Hepatocyte (in vitro differentiated cells): ENCODE measurements at regions not wholly inside any gene's neighbourhood (a gene's known extent, or its start where the extent isn't known, plus 50 kb on each side); places are given as distances from the start of the nearest gene placed in this dataset.

ENCODE experiments used
- CTCF ChIP-seq: fragments of 200-600 bp; sonication (generic); IDR thresholded peaks from 2 replicates; pipeline ENCODE4 v1.5.1; 2016; ENCODE audit warnings: antibody characterized with exemption, mild to moderate bottlenecking; ENCODE audit not compliant: poor library complexity
- EZH2 ChIP-seq: fragments of 200-600 bp; sonication (generic); IDR thresholded peaks from 2 replicates; pipeline ENCODE4 v1.6.1; 2016; ENCODE audit warnings: antibody characterized with exemption, mild to moderate bottlenecking, borderline replicate concordance
- EZH2phosphoT487 ChIP-seq: fragments of 200-600 bp; sonication (generic); IDR thresholded peaks from one replicate; pipeline ENCODE4 v1.6.1; 2018; ENCODE audit warnings: antibody characterized with exemption, mild to moderate bottlenecking, low read depth, moderate library complexity; ENCODE audit not compliant: unreplicated experiment, severe bottlenecking

GRCh38 chr3:68363796-68364195 is 568.6 kb downstream of the TAFA4 start:
- TF ChIP-seq CTCF (no peak), EZH2 (no peak), EZH2phosphoT487 (no peak)
